H1 (cell line): ENCODE measurements at regions not wholly inside any gene's neighbourhood (a gene's known extent, or its start where the extent isn't known, plus 50 kb on each side); places are given as distances from the start of the nearest gene placed in this dataset.

Experiments
- CTCF ChIA-PET: fragments of 300-600 bp; sonication (Branson Sonifier 250); formaldehyde crosslinking; loops from one replicate; lab custom pipeline; 2021; ENCODE audit not compliant: partially characterized antibody; lab: Charles Lee
- POLR2A ChIA-PET: fragments of 300-600 bp; sonication (Branson Sonifier 250); formaldehyde crosslinking; loops from one replicate; lab custom pipeline; 2021; ENCODE audit warnings: inconsistent platforms; ENCODE audit not compliant: partially characterized antibody; lab: Charles Lee
- DNase-seq, 2 experiments: peaks; one replicate each; pipeline versions ENCODE4 v3.0.0 to v3.0.0-alpha.2; 2010 to 2022; ENCODE audit warnings: low spot score in 2 of 2, low read depth in 1 of 2, mixed read lengths in 1 of 2
- FAIRE-seq: peaks from 2 replicates; lab custom pipeline; 2011; peaks lifted over from hg19 to GRCh38; lab: Jason Lieb, UNC
- H2AFZ ChIP-seq: 2 replicates; pipeline ENCODE4 v1.8.1; 2012; ENCODE audit warnings: low read length, inconsistent platforms
- H2AK5ac ChIP-seq: 2 replicates; pipeline ENCODE4 v1.6.1; 2013; ENCODE audit warnings: low read depth, low read length
- H2BK120ac ChIP-seq: replicated peaks from 2 replicates; pipeline ENCODE3; 2013; ENCODE audit warnings: low read depth, low read length, inconsistent platforms
- H2BK12ac ChIP-seq: 2 replicates; pipeline ENCODE4 v1.6.1; 2013; ENCODE audit warnings: low read depth, low read length
- H2BK15ac ChIP-seq: 2 replicates; pipeline ENCODE4 v1.6.1; 2013; ENCODE audit warnings: low read length
- H2BK20ac ChIP-seq: 2 replicates; pipeline ENCODE4 v1.6.1; 2013; ENCODE audit warnings: low read length
- H2BK5ac ChIP-seq: 2 replicates; pipeline ENCODE4 v1.6.1; 2013; ENCODE audit warnings: low read depth, low read length
- H3K14ac ChIP-seq: 2 replicates; pipeline ENCODE4 v1.6.1; 2013; ENCODE audit warnings: inconsistent platforms; ENCODE audit not compliant: insufficient read length
- H3K18ac ChIP-seq: 2 replicates; pipeline ENCODE4 v1.6.1; 2013; ENCODE audit warnings: low read length; ENCODE audit errors: extremely low read depth
- H3K23ac ChIP-seq: 2 replicates; pipeline ENCODE4 v1.6.1; 2013; ENCODE audit warnings: inconsistent platforms; ENCODE audit not compliant: insufficient read length
- H3K23me2 ChIP-seq: 2 replicates; pipeline ENCODE4 v1.6.1; 2013; ENCODE audit warnings: low read depth, low read length
- H3K27ac ChIP-seq: 2 replicates; pipeline ENCODE4 v1.6.1; 2011; ENCODE audit warnings: low read depth, low read length, inconsistent platforms
- H3K27me3 ChIP-seq, 4 experiments: replicated peaks in 1 of 4; 1 replicate in 1 of 4; 2 replicates in 3 of 4; pipeline versions ENCODE4 v1.6.1 to v1.8.1; 2011 to 2013; ENCODE audit warnings: low read length in 3 of 4, mild to moderate bottlenecking in 3 of 4, inconsistent platforms in 2 of 4, mixed read lengths in 2 of 4, moderate library complexity in 1 of 4; ENCODE audit not compliant: control insufficient read depth in 3 of 4, insufficient read depth in 3 of 4; ENCODE audit errors: extremely low read depth in 1 of 4
- H3K36me3 ChIP-seq, 4 experiments: 2 replicates each; pipeline versions ENCODE4 v1.6.1 to v1.8.1; 2011 to 2013; ENCODE audit warnings: mild to moderate bottlenecking in 4 of 4, low read length in 3 of 4, moderate library complexity in 2 of 4, control low read depth in 1 of 4, inconsistent platforms in 1 of 4; ENCODE audit not compliant: insufficient read depth in 4 of 4, control insufficient read depth in 2 of 4
- H3K4ac ChIP-seq: replicated peaks from 2 replicates; pipeline ENCODE3; 2013; ENCODE audit warnings: low read length, low read depth, mixed read lengths, inconsistent platforms; ENCODE audit not compliant: insufficient read length
- H3K4me1 ChIP-seq, 4 experiments: replicated peaks in 1 of 4; 1 replicate in 1 of 4; 2 replicates in 3 of 4; pipeline versions ENCODE4 v1.6.1 to v1.8.1; 2011 to 2013; ENCODE audit warnings: low read length in 3 of 4, inconsistent platforms in 2 of 4, mixed read lengths in 1 of 4; ENCODE audit not compliant: insufficient read depth in 4 of 4, control insufficient read depth in 3 of 4
- H3K4me2 ChIP-seq, 2 experiments: 2 replicates each; pipeline versions ENCODE4 v1.6.1 to v1.8.1; 2011 to 2013; ENCODE audit warnings: low read depth in 2 of 2, low read length in 2 of 2, control low read depth in 1 of 2, inconsistent platforms in 1 of 2, mild to moderate bottlenecking in 1 of 2; ENCODE audit not compliant: insufficient read depth in 1 of 2
- H3K4me3 ChIP-seq, 4 experiments: fragments of 200-600, 300-600 bp in 1 of 4; sonication (generic), shearing (Covaris generic), sonication (Bioruptor Twin) in 1 of 4; 2 replicates each; pipeline versions ENCODE4 v1.5.1 to v1.8.1; 2011 to 2016; ENCODE audit warnings: low read length in 4 of 4, low read depth in 3 of 4, control low read depth in 2 of 4, inconsistent platforms in 2 of 4, mild to moderate bottlenecking in 2 of 4, mixed read lengths in 1 of 4, moderate library complexity in 1 of 4; ENCODE audit not compliant: insufficient read depth in 2 of 4; ENCODE audit errors: extremely low read depth in 1 of 4
- H3K56ac ChIP-seq: replicated peaks from 2 replicates; pipeline ENCODE3; 2013; ENCODE audit warnings: low read depth, mild to moderate bottlenecking, mixed read lengths, low read length, inconsistent platforms; ENCODE audit not compliant: insufficient read length
- H3K79me1 ChIP-seq: 2 replicates; pipeline ENCODE4 v1.6.1; 2013; ENCODE audit warnings: low read depth, low read length, control low read depth
- H3K79me2 ChIP-seq, 2 experiments: 2 replicates each; pipeline versions ENCODE4 v1.6.1 to v1.8.1; 2012 to 2013; ENCODE audit warnings: low read length in 2 of 2, mild to moderate bottlenecking in 2 of 2, inconsistent platforms in 1 of 2; ENCODE audit not compliant: insufficient read depth in 2 of 2, control insufficient read depth in 1 of 2
- H3K9ac ChIP-seq, 4 experiments: replicated peaks in 1 of 4; 1 replicate in 1 of 4; 2 replicates in 3 of 4; pipeline versions ENCODE4 v1.6.1 to v1.8.1; 2011 to 2013; ENCODE audit warnings: low read depth in 3 of 4, low read length in 3 of 4, control low read depth in 2 of 4, mild to moderate bottlenecking in 2 of 4, moderate library complexity in 2 of 4, inconsistent platforms in 1 of 4; ENCODE audit errors: extremely low read depth in 1 of 4
- H3K9me3 ChIP-seq, 2 experiments: 2 replicates each; pipeline versions ENCODE4 v1.6.1 to v1.8.1; 2012 to 2013; ENCODE audit warnings: mild to moderate bottlenecking in 2 of 2, moderate library complexity in 2 of 2, control low read depth in 1 of 2, inconsistent platforms in 1 of 2, low read depth in 1 of 2, low read length in 1 of 2, mixed read lengths in 1 of 2; ENCODE audit not compliant: insufficient read depth in 2 of 2
- H4K20me1 ChIP-seq, 2 experiments: replicated peaks in 1 of 2; 2 replicates each; pipeline versions ENCODE3 to v1.8.1; 2011 to 2013; ENCODE audit warnings: inconsistent platforms in 2 of 2, low read length in 2 of 2, mild to moderate bottlenecking in 1 of 2; ENCODE audit not compliant: insufficient read depth in 2 of 2, control insufficient read depth in 1 of 2
- H4K5ac ChIP-seq: 2 replicates; pipeline ENCODE4 v1.6.1; 2013; ENCODE audit warnings: low read length, low read depth, mixed read lengths, inconsistent platforms; ENCODE audit not compliant: insufficient read length
- H4K8ac ChIP-seq: 2 replicates; pipeline ENCODE4 v1.8.0; 2013; ENCODE audit warnings: mild to moderate bottlenecking, moderate library complexity, low read length, inconsistent platforms; ENCODE audit not compliant: insufficient read depth; ENCODE audit errors: extremely low read depth
- H4K91ac ChIP-seq: replicated peaks from 2 replicates; pipeline ENCODE3; 2013; ENCODE audit warnings: low read length, mixed read lengths, inconsistent platforms; ENCODE audit not compliant: insufficient read length
- CHD1 ChIP-seq: IDR thresholded peaks from 2 replicates; pipeline ENCODE4 v1.6.1; 2012; ENCODE audit warnings: low read depth, low read length, improper control_type of control experiment
- EP300 ChIP-seq, 2 experiments: IDR thresholded peaks; 1 replicate in 1 of 2; 2 replicates in 1 of 2; pipeline ENCODE4 v1.6.1; 2011 to 2012; ENCODE audit warnings: low read depth in 2 of 2, low read length in 2 of 2, mild to moderate bottlenecking in 2 of 2, borderline replicate concordance in 1 of 2, inconsistent platforms in 1 of 2, moderate library complexity in 1 of 2
- JUND ChIP-seq: IDR thresholded peaks from 2 replicates; pipeline ENCODE4 v1.6.1; 2011; ENCODE audit warnings: mild to moderate bottlenecking, improper control_type of control experiment, low read length
- RBBP5 ChIP-seq: IDR thresholded peaks from 2 replicates; pipeline ENCODE4 v1.7.1; 2012; ENCODE audit warnings: low read depth, mild to moderate bottlenecking, inconsistent platforms, low read length, moderate library complexity, borderline replicate concordance
- SIX5 ChIP-seq: IDR thresholded peaks from 2 replicates; pipeline ENCODE4 v1.6.1; 2011; ENCODE audit warnings: mild to moderate bottlenecking, low read depth, low read length
- SP1 ChIP-seq: IDR thresholded peaks from 2 replicates; pipeline ENCODE4 v1.6.1; 2011; ENCODE audit warnings: low read depth, low read length
- WGBS, 2 experiments: shearing (Covaris generic) in 1 of 2; methylation state at CpG; one replicate each; pipeline versions ENCODE4 v1.1.6 to v1.1.7; 2013 to 2015; ENCODE audit warnings: low lambda C conversion rate in 2 of 2, mixed read lengths in 2 of 2, inconsistent platforms in 1 of 2, low coverage in 1 of 2, missing lambda C conversion rate in 1 of 2; ENCODE audit not compliant: insufficient replicate concordance in 2 of 2, insufficient coverage in 1 of 2, insufficient read length in 1 of 2; ENCODE audit errors: extremely low coverage in 1 of 2, missing lambda C conversion rate in 1 of 2; 5-methylcytosine and 5-hydroxymethylcytosine counted together
- TF ChIP-seq, protein P1 (sequence below): IDR thresholded peaks from 2 replicates; pipeline ENCODE4 v1.6.1; 2012; ENCODE audit warnings: inconsistent platforms

DNA sequence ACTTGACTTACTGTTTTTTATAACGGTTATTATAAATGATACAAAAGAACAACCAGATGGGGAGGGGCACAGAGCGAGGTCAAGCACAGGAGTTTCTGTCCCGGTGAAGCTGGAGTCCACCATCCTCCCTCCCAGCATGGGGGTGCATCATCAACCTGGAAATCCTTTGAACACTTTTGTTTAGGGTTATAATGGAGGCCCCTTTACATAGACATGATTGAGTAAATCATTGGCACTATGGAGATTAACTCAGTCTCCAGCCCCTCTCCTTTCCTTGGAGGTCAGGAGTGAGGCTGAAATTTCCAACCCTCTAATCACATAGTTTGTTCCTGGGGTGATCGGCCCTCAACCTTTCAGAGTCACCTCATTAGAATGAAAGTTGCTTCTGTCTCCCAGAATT lies 71.8 kb upstream of the ANKEF1 start:
- 47% methylated on average over 4 of the region's 4 CpGs; no CpG with 5 or more reads in 1 of the 2 experiments for WGBS, 2 experiments
- H2AFZ ChIP-seq = peak overlapping the region; percentile 98
- CTCF ChIA-PET = interaction anchor here (1.0 kb wide), 1 partner anchor 9 kb away, joined by 3 read pairs; no protein-coding TSS in a partner anchor

More for the DNA sequence above, 71.8 kb upstream of the ANKEF1 start:
- Histone ChIP-seq H3K4me3 (no peak overlapping the region), H3K9ac (peak overlapping the region in 1 of 4 experiments; percentile 53; a peak in 1 of 7 replicates), H4K91ac (peak overlapping the region; percentile 36), H4K8ac (no peak overlapping the region), H2BK20ac (peak overlapping the region; percentile 49; the same call in 1 of the 2 replicates), H3K4me1 (peaks cover 0 to 4% (median 0%) of the 10 kb centered on the region in 4 experiments; a peak in 1 of 7 replicates), H3K4ac (no peak overlapping the region), H3K23ac (no peak overlapping the region), H4K5ac (no peak overlapping the region), H2AK5ac (no peak overlapping the region), H2BK5ac (peak overlapping the region; percentile 84; the same call in 1 of the 2 replicates), H3K56ac (no peak overlapping the region), H2BK15ac (no peak overlapping the region), H3K27ac (peak overlapping the region; percentile 82; the same call in 1 of the 2 replicates), H3K27me3 (no peaks in the 10 kb centered on the region), H3K79me2 (no peaks in the 10 kb centered on the region), H2BK12ac (no peak overlapping the region; the same call in 1 of the 2 replicates), H3K36me3 (no peaks in the 10 kb centered on the region), H3K14ac (no peak overlapping the region), H3K9me3 (no peaks in the 10 kb centered on the region), H2BK120ac (no peak overlapping the region), H3K4me2 (peak overlapping the region; percentile 15 to 36; a peak in 3 of 4 replicates), H3K18ac (0 out of 2 replicates have a peak overlapping the region, but pooled peaks have one; percentile 54), H4K20me1 (no peaks in the 10 kb centered on the region), H3K23me2 (no peaks in the 10 kb centered on the region), H3K79me1 (no peaks in the 10 kb centered on the region)
- TF ChIP-seq, protein P1, sequence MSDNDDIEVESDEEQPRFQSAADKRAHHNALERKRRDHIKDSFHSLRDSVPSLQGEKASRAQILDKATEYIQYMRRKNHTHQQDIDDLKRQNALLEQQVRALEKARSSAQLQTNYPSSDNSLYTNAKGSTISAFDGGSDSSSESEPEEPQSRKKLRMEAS = no peak
- no peak for TF ChIP-seq RBBP5
- TF ChIP-seq JUND = peak; percentile 84
- peak; percentile 90 for TF ChIP-seq CHD1
- TF ChIP-seq EP300 (IDR thresholded peaks at IDR 0.05; ENCODE audit: borderline replicate concordance in 1 of 2, low read depth in 2 of 2, low read length in 2 of 2) = peak in 1 of 2 experiments; percentile 97; a peak in 2 of 3 replicates
- 0 out of 2 replicates have a peak, but pooled peaks have one; percentile 14 for TF ChIP-seq SIX5
- TF ChIP-seq SP1 = 0 out of 2 replicates have a peak, but pooled peaks have one; percentile 23
- DNase-seq (no peak), FAIRE-seq (no peak)
- POLR2A ChIA-PET = no interaction called here
